Heart left ventricle (tissue), 13 donors: ENCODE measurements at regions not wholly inside any gene's neighbourhood (a gene's known extent, or its start where the extent isn't known, plus 50 kb on each side); places are given as distances from the start of the nearest gene placed in this dataset.

Experiments
- CTCF ChIP-seq, 12 donors: fragments of 200-600 bp; sonication (generic) in 4 of 12; IDR thresholded peaks; one replicate each; pipeline versions ENCODE4 v1.5.0 to v1.8.0; 2018 to 2022; ENCODE audit warnings: antibody characterized with exemption in 12 of 12, mild to moderate bottlenecking in 5 of 12
- POLR2A ChIP-seq, 2 donors: fragments of 450-650 bp; IDR thresholded peaks; one replicate each; pipeline ENCODE4 v1.6.1; 2017; ENCODE audit warnings: antibody characterized with exemption in 2 of 2, mild to moderate bottlenecking in 2 of 2, moderate library complexity in 2 of 2
- donor health status: ischemic (EF 13 %, LVEDD 7.1; RV severe dilation, severe dysfunction).
- donor health status: DM: no; HTN: yes; CAD: no.
- donor health status: DM: no; HTN: no; CAD: no.
- donor health status: ischemic (EF 25% LVEDD 6.9; RV normal size, moderate dysfunction).
- donor health status: ischemic (EF 25% LVEDD 5.7; RV mildly dilated, moderate dysfunction).
- donor health status: ischemic (EF 35%, LVEDD 5.7; RV mildly dilated, moderate dysfunction).
- donor health status: nonischemic (EF 11% LVEDD 7.7; RV severe dilation, severe dysfunction).
- donor health status: DM: yes; HTN: yes; CAD: no.
- donor health status: PGD.
- donor health status: ischemic (EF 29% LVEDD 5.4; RV normal size, mild dysfunction).
- donor health status: nonischemic (EF 23%, LVEDD 6.1; RV moderate dilation, normal function).

- TF ChIP-seq CTCF (IDR thresholded peaks at IDR 0.05), result no peak
- no peak for TF ChIP-seq POLR2A (IDR thresholded peaks at IDR 0.05)
Observed at GRCh38 chr5:60232036-60232795, 338.7 kb upstream of the PDE4D start.
